MM.1S (cell line): ENCODE measurements at regions not wholly inside any gene's neighbourhood (a gene's known extent, or its start where the extent isn't known, plus 50 kb on each side); places are given as distances from the start of the nearest gene placed in this dataset.

ENCODE experiments used
- DNase-seq: peaks from one replicate; pipeline ENCODE4 v3.0.0-alpha.2; 2015
- H2AFZ ChIP-seq: fragments of 300-600 bp; sonication (generic); 2 replicates; pipeline ENCODE4 v1.6.0; 2016; ENCODE audit warnings: antibody characterized with exemption, low read length
- H3F3A ChIP-seq: fragments of 300-600 bp; sonication (generic); 2 replicates; pipeline ENCODE4 v1.6.1; 2016; ENCODE audit warnings: mild to moderate bottlenecking, antibody characterized with exemption, low read length, moderate library complexity, mixed read lengths; ENCODE audit not compliant: insufficient read depth
- H3K27ac ChIP-seq: fragments of 300-600 bp; sonication (generic); 2 replicates; pipeline ENCODE4 v1.5.1; 2016; ENCODE audit warnings: mild to moderate bottlenecking, low read length
- H3K27me3 ChIP-seq: fragments of 300-600 bp; sonication (generic); replicated peaks from 2 replicates; pipeline ENCODE4 v1.6.0; 2016; ENCODE audit warnings: low read length; ENCODE audit not compliant: insufficient read depth
- H3K36me3 ChIP-seq: fragments of 300-600 bp; sonication (generic); replicated peaks from 2 replicates; pipeline ENCODE4 v1.6.1; 2016; ENCODE audit warnings: mild to moderate bottlenecking, low read length, mixed read lengths; ENCODE audit not compliant: insufficient read depth
- H3K4me1 ChIP-seq: fragments of 300-600 bp; sonication (generic); 2 replicates; pipeline ENCODE4 v1.6.1; 2016; ENCODE audit warnings: low read length, mixed read lengths
- H3K4me2 ChIP-seq: fragments of 300-600 bp; sonication (generic); 2 replicates; pipeline ENCODE4 v1.6.0; 2016; ENCODE audit warnings: low read depth, low read length
- H3K4me3 ChIP-seq: fragments of 300-600 bp; sonication (generic); 2 replicates; pipeline ENCODE4 v1.5.1; 2016; ENCODE audit warnings: low read length, mixed read lengths
- H3K79me2 ChIP-seq: fragments of 300-600 bp; sonication (generic); 2 replicates; pipeline ENCODE4 v1.6.1; 2016; ENCODE audit warnings: mixed run types, low read length, mixed read lengths
- H3K9ac ChIP-seq: fragments of 300-600 bp; sonication (generic); 2 replicates; pipeline ENCODE4 v1.6.1; 2016; ENCODE audit warnings: low read length, mixed read lengths
- H3K9me2 ChIP-seq: fragments of 300-600 bp; sonication (generic); replicated peaks from 2 replicates; pipeline ENCODE4 v1.6.1; 2016; ENCODE audit warnings: mild to moderate bottlenecking, low read length, mixed read lengths; ENCODE audit not compliant: insufficient read depth
- H3K9me3 ChIP-seq: fragments of 300-600 bp; sonication (generic); replicated peaks from 2 replicates; pipeline ENCODE4 v1.6.1; 2016; ENCODE audit warnings: mild to moderate bottlenecking, low read length, mixed read lengths; ENCODE audit not compliant: insufficient read depth
- H4K20me1 ChIP-seq: fragments of 300-600 bp; sonication (generic); 2 replicates; pipeline ENCODE4 v1.6.1; 2016; ENCODE audit warnings: mild to moderate bottlenecking, low read length, moderate library complexity, mixed read lengths; ENCODE audit not compliant: insufficient read depth
- EZH2 ChIP-seq: fragments of 300-600 bp; sonication (generic); optimal IDR thresholded peaks from 2 replicates; pipeline ENCODE3; 2017; ENCODE audit warnings: low read depth, mild to moderate bottlenecking, antibody characterized with exemption, low read length, mixed read lengths
- EZH2phosphoT487 ChIP-seq: fragments of 300-600 bp; sonication (generic); IDR thresholded peaks from 2 replicates; pipeline ENCODE4 v1.6.1; 2018; ENCODE audit warnings: antibody characterized with exemption, low read length
- TF ChIP-seq, protein P1 (sequence below): fragments of 300-600 bp; sonication (generic); IDR thresholded peaks from 2 replicates; pipeline ENCODE4 v1.5.1; 2016; ENCODE audit warnings: antibody characterized with exemption, low read length, mixed read lengths

DNA sequence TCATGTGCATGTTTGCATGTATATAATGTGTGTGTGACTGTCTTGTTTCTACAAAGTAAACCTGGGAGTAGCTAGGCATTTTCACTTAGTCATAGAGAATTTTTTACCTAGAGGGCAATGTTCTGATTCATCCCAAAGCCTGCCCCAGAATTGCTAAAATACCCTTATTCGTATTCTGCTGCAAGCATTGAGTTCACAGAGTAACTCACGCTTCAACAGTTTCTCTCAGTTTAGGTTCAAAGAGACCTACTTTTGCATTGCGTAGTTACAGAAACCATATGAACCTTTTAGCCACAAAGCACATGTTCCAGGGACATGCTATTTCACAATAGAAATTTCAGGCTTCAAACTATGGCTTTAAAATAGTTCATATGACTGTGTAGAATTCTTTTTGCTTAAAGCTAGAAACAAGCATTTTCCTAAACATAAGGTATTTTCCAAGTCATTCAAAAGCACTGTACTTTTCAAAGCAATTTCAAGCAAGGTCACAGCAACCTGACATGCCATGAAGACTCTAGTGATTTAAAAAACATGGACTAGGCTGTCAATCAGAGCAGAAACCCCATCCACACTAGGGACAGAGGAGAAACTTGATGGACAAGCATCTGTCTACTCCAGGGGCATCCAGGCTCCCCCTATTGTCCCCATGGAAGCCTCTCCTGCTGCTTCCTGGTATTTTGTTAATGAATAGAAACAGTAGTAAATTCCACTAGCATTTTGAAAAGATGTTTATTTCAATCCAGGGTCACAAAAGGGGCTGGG, 81.5 kb upstream of the MAPK10 start:
- Histone ChIP-seq H2AFZ (no peak overlapping the region), H3K9ac (no peak overlapping the region), H3K4me1 (no peaks in the 10 kb centered on the region), H3K4me3 (no peak overlapping the region), H3K27me3 (no peaks in the 10 kb centered on the region), H3K4me2 (no peak overlapping the region), H3K79me2 (no peaks in the 10 kb centered on the region), H3K27ac (no peak overlapping the region), H3K36me3 (no peaks in the 10 kb centered on the region), H3K9me3 (no peaks in the 10 kb centered on the region), H4K20me1 (no peaks in the 10 kb centered on the region), H3F3A (no peaks in the 10 kb centered on the region), H3K9me2 (no peaks in the 10 kb centered on the region)
- TF ChIP-seq, protein P1, sequence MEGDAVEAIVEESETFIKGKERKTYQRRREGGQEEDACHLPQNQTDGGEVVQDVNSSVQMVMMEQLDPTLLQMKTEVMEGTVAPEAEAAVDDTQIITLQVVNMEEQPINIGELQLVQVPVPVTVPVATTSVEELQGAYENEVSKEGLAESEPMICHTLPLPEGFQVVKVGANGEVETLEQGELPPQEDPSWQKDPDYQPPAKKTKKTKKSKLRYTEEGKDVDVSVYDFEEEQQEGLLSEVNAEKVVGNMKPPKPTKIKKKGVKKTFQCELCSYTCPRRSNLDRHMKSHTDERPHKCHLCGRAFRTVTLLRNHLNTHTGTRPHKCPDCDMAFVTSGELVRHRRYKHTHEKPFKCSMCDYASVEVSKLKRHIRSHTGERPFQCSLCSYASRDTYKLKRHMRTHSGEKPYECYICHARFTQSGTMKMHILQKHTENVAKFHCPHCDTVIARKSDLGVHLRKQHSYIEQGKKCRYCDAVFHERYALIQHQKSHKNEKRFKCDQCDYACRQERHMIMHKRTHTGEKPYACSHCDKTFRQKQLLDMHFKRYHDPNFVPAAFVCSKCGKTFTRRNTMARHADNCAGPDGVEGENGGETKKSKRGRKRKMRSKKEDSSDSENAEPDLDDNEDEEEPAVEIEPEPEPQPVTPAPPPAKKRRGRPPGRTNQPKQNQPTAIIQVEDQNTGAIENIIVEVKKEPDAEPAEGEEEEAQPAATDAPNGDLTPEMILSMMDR = no peak
- no peak for TF ChIP-seq EZH2
- no peak for TF ChIP-seq EZH2phosphoT487
- DNase-seq = no peak

DNA sequence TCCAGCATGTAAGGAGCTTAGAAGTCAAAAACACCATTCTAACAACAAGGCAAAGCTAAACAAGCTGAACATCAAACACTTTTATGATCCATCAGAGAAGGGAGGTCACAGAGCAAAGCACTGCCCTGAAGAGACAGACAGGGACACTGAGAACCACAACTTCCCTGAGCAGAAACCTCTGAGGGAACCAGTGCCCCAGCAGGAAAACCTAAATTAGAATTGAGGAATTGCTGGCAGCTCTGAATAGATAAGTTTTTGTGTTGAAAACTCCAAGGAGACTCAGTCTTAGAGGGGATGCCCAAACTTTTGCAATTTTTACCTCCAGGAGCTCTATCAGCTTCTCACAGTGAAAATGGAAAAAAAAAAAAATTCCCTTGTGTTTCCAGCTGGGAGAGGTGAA, 83.0 kb upstream of the MAPK10 start:
- no peak overlapping the region for H3K27ac ChIP-seq
- TF ChIP-seq EZH2phosphoT487 = no peak
- TF ChIP-seq EZH2 = no peak
- TF ChIP-seq, protein P1 = no peak
- H3K9me3 ChIP-seq = no peaks in the 10 kb centered on the region
- H3K9me2 ChIP-seq = no peaks in the 10 kb centered on the region
- no peaks in the 10 kb centered on the region for H3K27me3 ChIP-seq
- no peaks in the 10 kb centered on the region for H4K20me1 ChIP-seq
- no peaks in the 10 kb centered on the region for H3K79me2 ChIP-seq
- no peaks in the 10 kb centered on the region for H3K4me1 ChIP-seq
- no peak overlapping the region for H3K4me2 ChIP-seq
- no peak overlapping the region for H3K9ac ChIP-seq
- H3K4me3 ChIP-seq = no peak overlapping the region
- H3K36me3 ChIP-seq = no peaks in the 10 kb centered on the region
- no peak for DNase-seq
- no peak overlapping the region for H2AFZ ChIP-seq
- no peaks in the 10 kb centered on the region for H3F3A ChIP-seq

DNA sequence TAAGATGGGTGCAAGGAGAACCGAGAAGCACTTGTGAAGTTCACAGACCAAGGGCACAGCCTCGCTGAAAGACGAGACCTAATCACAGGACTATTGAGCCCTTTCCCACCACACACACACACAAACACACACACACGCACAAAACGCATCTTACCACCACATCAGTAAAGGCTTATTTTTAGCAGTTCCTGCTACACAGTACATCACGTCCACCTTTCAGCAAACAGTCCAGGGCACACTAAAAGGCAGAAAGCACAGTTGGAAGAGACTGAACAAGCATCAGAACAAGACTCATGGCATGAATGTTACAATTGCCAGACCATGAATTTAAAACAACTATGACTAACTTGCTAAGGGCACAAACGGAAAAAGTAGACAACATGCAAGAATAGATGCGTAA, 83.6 kb upstream of the MAPK10 start:
- H3K4me3 ChIP-seq = no peak overlapping the region
- no peak overlapping the region for H3K4me2 ChIP-seq
- no peaks in the 10 kb centered on the region for H3K9me2 ChIP-seq
- no peaks in the 10 kb centered on the region for H4K20me1 ChIP-seq
- no peaks in the 10 kb centered on the region for H3F3A ChIP-seq
- H3K27me3 ChIP-seq = no peaks in the 10 kb centered on the region
- H3K9me3 ChIP-seq = no peaks in the 10 kb centered on the region
- DNase-seq = no peak
- H3K9ac ChIP-seq = no peak overlapping the region
- no peak overlapping the region for H3K27ac ChIP-seq
- H3K4me1 ChIP-seq = no peaks in the 10 kb centered on the region
- H2AFZ ChIP-seq = no peak overlapping the region
- H3K79me2 ChIP-seq = no peaks in the 10 kb centered on the region
- TF ChIP-seq EZH2phosphoT487 = no peak
- TF ChIP-seq, protein P1 = no peak
- no peak for TF ChIP-seq EZH2
- H3K36me3 ChIP-seq = no peaks in the 10 kb centered on the region
